HepG2 (cell line): ENCODE measurements at regions not wholly inside any gene's neighbourhood (a gene's known extent, or its start where the extent isn't known, plus 50 kb on each side); places are given as distances from the start of the nearest gene placed in this dataset.

Experiments
- ATAC-seq: fragments of 200-7000 bp; cut with Tn5 transposase; 3 replicates; pipeline ENCODE4 v1.9.1; 2020; ENCODE audit warnings: mild to moderate bottlenecking, moderate library complexity
- BruUV-seq: library from RNA; stranded (reverse); fragments of 400-500 nt; replicated peaks from 2 replicates; lab custom pipeline; 2021; lab: Mats Ljungman, UMichigan
- CTCF ChIA-PET: fragments of 300-600 bp; formaldehyde crosslinking; extraction: SDS; loops from one replicate; lab custom pipeline; 2021; ENCODE audit warnings: low total read pairs, inconsistent platforms, low intra/inter-chr PET ratio; lab: Yijun Ruan, JAX
- POLR2A ChIA-PET: fragments of 350-600 bp; sonication (Branson Sonifier 250); formaldehyde crosslinking; loops from one replicate; lab custom pipeline; 2020; ENCODE audit warnings: antibody characterized with exemption, inconsistent platforms; lab: Yijun Ruan, JAX
- DNase-seq: peaks from one replicate; pipeline ENCODE4 v3.0.0-alpha.2; 2015; ENCODE audit warnings: low spot score
- FAIRE-seq: peaks from 3 replicates; lab custom pipeline; 2011; peaks lifted over from hg19 to GRCh38; lab: Jason Lieb, UNC
- H2AFZ ChIP-seq: one replicate; pipeline ENCODE4 v1.6.1; 2011; ENCODE audit warnings: low read length, inconsistent platforms
- H3K27ac ChIP-seq: fragments of 300-600 bp; 3 replicates; pipeline ENCODE4 v1.8.0; 2011; ENCODE audit warnings: mixed run types, mild to moderate bottlenecking, mixed read lengths, low read length, inconsistent platforms; ENCODE audit not compliant: insufficient read depth; ENCODE audit errors: extremely low read length
- H3K27me3 ChIP-seq, 2 experiments: fragments of 200-600 bp in 1 of 2; 2 replicates in 1 of 2; 3 replicates in 1 of 2; pipeline versions ENCODE4 v1.6.0 to v1.8.0; 2011; ENCODE audit warnings: low read length in 2 of 2, mild to moderate bottlenecking in 2 of 2, moderate library complexity in 2 of 2, inconsistent platforms in 1 of 2; ENCODE audit not compliant: insufficient read depth in 2 of 2, control insufficient read depth in 1 of 2
- H3K36me3 ChIP-seq, 2 experiments: fragments of 200-600 bp in 1 of 2; replicated peaks in 1 of 2; 2 replicates in 1 of 2; 3 replicates in 1 of 2; pipeline versions ENCODE4 v1.5.1 to v1.8.0; 2011; ENCODE audit warnings: low read length in 2 of 2, inconsistent platforms in 1 of 2; ENCODE audit not compliant: insufficient read depth in 2 of 2, control insufficient read depth in 1 of 2
- H3K4me1 ChIP-seq: 2 replicates; pipeline ENCODE4 v1.5.1; 2012; ENCODE audit warnings: low read length, inconsistent platforms; ENCODE audit not compliant: insufficient read depth
- H3K4me2 ChIP-seq: 2 replicates; pipeline ENCODE4 v1.6.0; 2011; ENCODE audit warnings: low read depth, low read length, inconsistent platforms
- H3K4me3 ChIP-seq, 3 experiments: fragments of 200-600 bp in 1 of 3; sonication (generic), shearing (Covaris generic) in 1 of 3; replicated peaks in 1 of 3; 2 replicates each; pipeline ENCODE4 v1.5.1; 2011 to 2016; ENCODE audit warnings: low read length in 3 of 3, inconsistent platforms in 2 of 3, low read depth in 2 of 3, mild to moderate bottlenecking in 2 of 3, control low read depth in 1 of 3, mixed read lengths in 1 of 3; ENCODE audit not compliant: insufficient read depth in 1 of 3
- H3K79me2 ChIP-seq: one replicate; pipeline ENCODE4 v1.6.1; 2011; ENCODE audit warnings: low read length, inconsistent platforms; ENCODE audit not compliant: insufficient read depth
- H3K9ac ChIP-seq: 2 replicates; pipeline ENCODE4 v1.6.0; 2011; ENCODE audit warnings: mild to moderate bottlenecking, low read depth, low read length, inconsistent platforms; ENCODE audit not compliant: insufficient read depth
- H3K9me3 ChIP-seq: 2 replicates; pipeline ENCODE4 v1.5.1; 2012; ENCODE audit warnings: mild to moderate bottlenecking, low read length
- H4K20me1 ChIP-seq: 2 replicates; pipeline ENCODE4 v1.6.0; 2011; ENCODE audit warnings: inconsistent platforms, mild to moderate bottlenecking, low read length, moderate library complexity; ENCODE audit not compliant: insufficient read depth
- GABPA ChIP-seq, 2 experiments: IDR thresholded peaks; 2 replicates each; pipeline ENCODE4 v1.6.1; 2011 to 2016; ENCODE audit warnings: low read depth in 2 of 2, low read length in 1 of 2, missing biosample characterization in 1 of 2, missing genetic modification characterization in 1 of 2
- MTA3 ChIP-seq: sonication (generic); formaldehyde crosslinking; IDR thresholded peaks from 2 replicates; pipeline ENCODE4 v1.4.0; 2020; ENCODE audit warnings: missing genetic modification reagents
- MXI1 ChIP-seq: IDR thresholded peaks from 3 replicates; pipeline ENCODE4 v1.6.1; 2012; ENCODE audit warnings: low read depth, low read length, inconsistent platforms, borderline replicate concordance
- PAX8 ChIP-seq: sonication (generic); formaldehyde crosslinking; IDR thresholded peaks from 2 replicates; pipeline ENCODE4 v1.8.0; 2022; ENCODE audit warnings: mild to moderate bottlenecking, missing genetic modification reagents, borderline replicate concordance
- RBAK ChIP-seq: sonication (generic); formaldehyde crosslinking; IDR thresholded peaks from 2 replicates; pipeline ENCODE4 v1.5.1; 2020; ENCODE audit warnings: mild to moderate bottlenecking, missing genetic modification reagents
- ZFAT ChIP-seq: sonication (generic); formaldehyde crosslinking; conservative IDR thresholded peaks from 2 replicates; pipeline ENCODE4 v1.8.1; 2023; ENCODE audit warnings: missing genetic modification reagents, inconsistent platforms
- ZNF251 ChIP-seq: sonication (generic); formaldehyde crosslinking; IDR thresholded peaks from 2 replicates; pipeline ENCODE4 v1.9.0; 2021; ENCODE audit warnings: mild to moderate bottlenecking, missing genetic modification reagents
- WGBS: methylation state at CpG from one replicate; pipeline ENCODE4 v1.1.6; 2017; ENCODE audit warnings: low lambda C conversion rate; 5-methylcytosine and 5-hydroxymethylcytosine counted together
- in situ Hi-C: cut with HindIII; loops from 2 replicates; pipeline ENCODE4 v1.10.0; 2017; ENCODE audit warnings: low pct_unique_long_range_greater_than_20kb; ENCODE audit not compliant: extremely low pct_ligation_motif_present
- intact Hi-C: fragments of 100-400 bp; cut with micrococcal nuclease; formaldehyde crosslinking; loops from one replicate; pipeline ENCODE4 v1.10.0; 2022; ENCODE audit not compliant: unreplicated experiment
- TF ChIP-seq, protein P1 (sequence below): sonication (generic); formaldehyde crosslinking; IDR thresholded peaks from 2 replicates; pipeline ENCODE4 v1.5.0; 2020; ENCODE audit warnings: mild to moderate bottlenecking, missing genetic modification reagents, borderline replicate concordance
- TF ChIP-seq, protein P2 (sequence below): sonication (generic); formaldehyde crosslinking; IDR thresholded peaks from 2 replicates; pipeline ENCODE4 v1.5.0; 2020; ENCODE audit warnings: missing genetic modification reagents, mild to moderate bottlenecking, borderline replicate concordance

DNA sequence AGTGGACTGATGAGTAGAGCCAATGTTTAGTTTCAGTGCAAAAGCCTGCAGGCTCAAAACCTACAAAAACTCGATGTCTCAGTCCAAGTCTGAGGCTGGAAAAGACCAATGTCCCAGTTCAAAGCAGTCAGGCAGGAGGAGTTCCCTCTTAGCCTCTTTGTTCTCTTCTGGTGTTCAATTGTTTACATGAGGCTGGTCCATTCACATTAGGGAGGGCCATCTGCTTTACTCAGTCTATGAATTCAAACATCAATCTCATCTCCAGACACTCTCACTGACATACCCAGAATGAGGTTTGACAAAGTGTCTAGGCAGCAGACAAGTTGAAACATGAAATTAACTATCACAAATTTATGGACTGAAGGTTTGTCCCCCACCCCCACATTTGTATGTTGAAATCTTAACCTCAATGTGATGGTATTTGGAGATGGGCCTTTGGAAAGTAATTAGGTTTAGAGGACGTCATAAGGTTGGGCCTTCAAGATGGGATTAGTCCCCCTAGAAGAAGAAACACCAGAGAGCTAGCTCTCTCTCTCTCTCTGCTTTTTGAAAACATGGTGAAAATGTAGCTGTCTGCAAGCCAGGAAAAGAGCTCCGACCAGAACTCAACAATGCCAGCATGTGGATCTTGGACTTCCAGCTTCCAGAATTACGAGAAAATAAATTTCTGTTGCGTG, 438.5 kb upstream of the RGMA start:
- Histone ChIP-seq H3K27ac (no peak overlapping the region), H3K36me3 (no peaks in the 10 kb centered on the region), H3K4me3 (no peak overlapping the region), H3K27me3 (no peaks in the 10 kb centered on the region), H3K4me1 (no peaks in the 10 kb centered on the region), H3K9ac (no peak overlapping the region), H4K20me1 (no peaks in the 10 kb centered on the region), H3K9me3 (no peaks in the 10 kb centered on the region), H3K79me2 (no peaks in the 10 kb centered on the region), H2AFZ (no peak overlapping the region), H3K4me2 (no peak overlapping the region)
- intact Hi-C loops (no loop called here), in situ Hi-C loops (no loop called here)
- no peak for FAIRE-seq
- TF ChIP-seq MTA3 (CRISPR knock-in tag) (no peak), MXI1 (no peak), RBAK (CRISPR knock-in tag) (no peak), GABPA (IDR thresholded peaks at IDR 0.05; ENCODE audit: low read depth, low read length) (no peak), GABPA (CRISPR knock-in tag; IDR thresholded peaks at IDR 0.05; ENCODE audit: low read depth) (no peak), PAX8 (CRISPR knock-in tag) (no peak), ZNF251 (CRISPR knock-in tag) (no peak), ZFAT (CRISPR knock-in tag) (no peak)
- TF ChIP-seq, protein P1, sequence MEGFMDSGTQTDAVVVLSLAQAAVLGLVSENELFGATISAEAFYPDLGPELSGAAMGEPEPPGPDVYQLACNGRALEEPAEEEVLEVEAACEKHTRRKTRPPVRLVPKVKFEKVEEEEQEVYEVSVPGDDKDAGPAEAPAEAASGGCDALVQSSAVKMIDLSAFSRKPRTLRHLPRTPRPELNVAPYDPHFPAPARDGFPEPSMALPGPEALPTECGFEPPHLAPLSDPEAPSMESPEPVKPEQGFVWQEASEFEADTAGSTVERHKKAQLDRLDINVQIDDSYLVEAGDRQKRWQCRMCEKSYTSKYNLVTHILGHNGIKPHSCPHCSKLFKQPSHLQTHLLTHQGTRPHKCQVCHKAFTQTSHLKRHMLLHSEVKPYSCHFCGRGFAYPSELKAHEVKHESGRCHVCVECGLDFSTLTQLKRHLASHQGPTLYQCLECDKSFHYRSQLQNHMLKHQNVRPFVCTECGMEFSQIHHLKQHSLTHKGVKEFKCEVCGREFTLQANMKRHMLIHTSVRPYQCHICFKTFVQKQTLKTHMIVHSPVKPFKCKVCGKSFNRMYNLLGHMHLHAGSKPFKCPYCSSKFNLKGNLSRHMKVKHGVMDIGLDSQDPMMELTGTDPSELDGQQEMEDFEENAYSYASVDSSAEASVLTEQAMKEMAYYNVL (CRISPR knock-in tag) = no peak
- TF ChIP-seq, protein P2, sequence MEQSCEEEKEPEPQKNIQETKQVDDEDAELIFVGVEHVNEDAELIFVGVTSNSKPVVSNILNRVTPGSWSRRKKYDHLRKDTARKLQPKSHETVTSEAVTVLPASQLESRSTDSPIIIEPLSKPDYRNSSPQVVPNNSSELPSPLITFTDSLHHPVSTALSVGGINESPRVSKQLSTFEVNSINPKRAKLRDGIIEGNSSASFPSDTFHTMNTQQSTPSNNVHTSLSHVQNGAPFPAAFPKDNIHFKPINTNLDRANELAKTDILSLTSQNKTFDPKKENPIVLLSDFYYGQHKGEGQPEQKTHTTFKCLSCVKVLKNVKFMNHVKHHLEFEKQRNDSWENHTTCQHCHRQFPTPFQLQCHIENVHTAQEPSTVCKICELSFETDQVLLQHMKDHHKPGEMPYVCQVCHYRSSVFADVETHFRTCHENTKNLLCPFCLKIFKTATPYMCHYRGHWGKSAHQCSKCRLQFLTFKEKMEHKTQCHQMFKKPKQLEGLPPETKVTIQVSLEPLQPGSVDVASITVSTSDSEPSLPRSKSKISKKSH (CRISPR knock-in tag) = no peak
- no peak for DNase-seq
- WGBS = 6% methylated on average over 5 of the region's 5 CpGs
- ATAC-seq = no peak
- CTCF ChIA-PET = no interaction called here
- POLR2A ChIA-PET = no interaction called here
- BruUV-seq = no TSS peak
